LNCAP (cell line): ENCODE measurements at regions not wholly inside any gene's neighbourhood (a gene's known extent, or its start where the extent isn't known, plus 50 kb on each side); places are given as distances from the start of the nearest gene placed in this dataset.

Experiments used
- TF ChIP-seq, protein P1 (sequence below): fragments of 450-650 bp; IDR thresholded peaks from 2 replicates; pipeline ENCODE4 v1.5.1; 2017; ENCODE audit warnings: mild to moderate bottlenecking

DNA sequence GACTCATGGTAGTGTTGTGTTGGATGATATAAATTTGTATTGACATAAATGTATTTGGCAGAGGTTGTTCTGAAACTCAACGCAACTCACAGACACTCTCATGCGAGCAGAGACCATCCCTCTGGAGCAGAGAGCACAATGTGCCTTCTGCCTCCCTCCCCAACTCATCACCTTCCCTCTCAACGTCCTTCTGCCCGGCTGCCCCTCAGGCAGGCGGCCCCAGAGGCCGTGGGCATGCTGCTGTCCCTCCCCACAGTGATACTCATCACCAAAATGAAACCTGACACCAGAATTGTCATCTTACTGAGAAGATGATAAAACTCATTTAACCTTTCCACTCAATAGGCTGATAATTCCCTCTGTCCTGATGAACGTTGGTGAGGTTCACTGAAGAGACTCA, 260.6 kb downstream of the ETS1 start:
- TF ChIP-seq, protein P1, sequence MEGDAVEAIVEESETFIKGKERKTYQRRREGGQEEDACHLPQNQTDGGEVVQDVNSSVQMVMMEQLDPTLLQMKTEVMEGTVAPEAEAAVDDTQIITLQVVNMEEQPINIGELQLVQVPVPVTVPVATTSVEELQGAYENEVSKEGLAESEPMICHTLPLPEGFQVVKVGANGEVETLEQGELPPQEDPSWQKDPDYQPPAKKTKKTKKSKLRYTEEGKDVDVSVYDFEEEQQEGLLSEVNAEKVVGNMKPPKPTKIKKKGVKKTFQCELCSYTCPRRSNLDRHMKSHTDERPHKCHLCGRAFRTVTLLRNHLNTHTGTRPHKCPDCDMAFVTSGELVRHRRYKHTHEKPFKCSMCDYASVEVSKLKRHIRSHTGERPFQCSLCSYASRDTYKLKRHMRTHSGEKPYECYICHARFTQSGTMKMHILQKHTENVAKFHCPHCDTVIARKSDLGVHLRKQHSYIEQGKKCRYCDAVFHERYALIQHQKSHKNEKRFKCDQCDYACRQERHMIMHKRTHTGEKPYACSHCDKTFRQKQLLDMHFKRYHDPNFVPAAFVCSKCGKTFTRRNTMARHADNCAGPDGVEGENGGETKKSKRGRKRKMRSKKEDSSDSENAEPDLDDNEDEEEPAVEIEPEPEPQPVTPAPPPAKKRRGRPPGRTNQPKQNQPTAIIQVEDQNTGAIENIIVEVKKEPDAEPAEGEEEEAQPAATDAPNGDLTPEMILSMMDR, result no peak

DNA sequence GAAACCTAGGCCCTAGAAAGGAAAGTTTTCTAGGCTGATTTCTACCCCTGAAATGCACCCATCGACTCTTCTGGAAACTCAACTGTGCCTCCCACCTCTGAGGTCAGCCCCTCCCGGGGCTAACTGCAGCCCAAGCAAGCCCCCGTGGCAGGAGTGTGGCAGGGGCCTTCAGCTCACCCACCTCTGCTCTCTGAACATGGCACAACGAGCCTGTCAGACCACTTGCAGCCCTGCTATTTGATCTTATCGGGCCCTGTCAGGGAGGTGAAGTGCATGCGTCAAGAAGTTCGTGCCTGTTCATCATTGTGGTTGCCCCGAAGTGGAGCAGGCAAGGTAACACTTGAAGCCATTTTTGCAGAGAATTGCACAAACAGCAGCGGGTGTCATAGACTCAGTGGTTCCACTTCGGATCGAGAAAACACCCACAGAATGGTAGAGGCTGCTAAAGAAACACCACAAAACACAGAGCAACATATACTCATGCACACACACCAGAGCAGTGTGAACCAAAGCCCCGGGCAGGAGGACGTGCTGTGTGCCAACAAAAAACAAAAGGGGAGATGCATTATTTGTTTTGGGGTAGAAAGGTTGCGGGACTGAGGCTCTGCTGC, 262.7 kb downstream of the ETS1 start:
- TF ChIP-seq, protein P1, result no peak

DNA sequence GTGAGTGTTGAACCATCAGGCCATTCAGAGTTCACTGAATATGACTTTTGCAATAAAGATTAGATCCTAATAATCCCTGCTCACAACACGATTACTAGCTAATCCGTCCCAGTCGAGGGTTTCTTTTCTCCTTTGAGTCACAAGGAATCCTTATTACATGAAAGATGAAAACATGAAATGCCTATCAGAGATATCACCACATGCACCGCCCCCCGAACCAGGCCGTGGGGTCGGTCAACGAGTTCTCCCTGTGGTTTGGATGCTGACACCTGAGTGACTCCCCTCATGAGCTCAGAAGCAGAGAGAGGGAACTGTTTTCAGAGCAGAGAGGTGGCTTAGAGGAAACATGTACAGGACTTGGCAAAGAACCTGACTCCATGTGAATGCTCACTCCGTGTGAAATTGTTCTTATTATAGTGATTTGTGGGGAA, 263.3 kb downstream of the ETS1 start:
- TF ChIP-seq, protein P1, result no peak

DNA sequence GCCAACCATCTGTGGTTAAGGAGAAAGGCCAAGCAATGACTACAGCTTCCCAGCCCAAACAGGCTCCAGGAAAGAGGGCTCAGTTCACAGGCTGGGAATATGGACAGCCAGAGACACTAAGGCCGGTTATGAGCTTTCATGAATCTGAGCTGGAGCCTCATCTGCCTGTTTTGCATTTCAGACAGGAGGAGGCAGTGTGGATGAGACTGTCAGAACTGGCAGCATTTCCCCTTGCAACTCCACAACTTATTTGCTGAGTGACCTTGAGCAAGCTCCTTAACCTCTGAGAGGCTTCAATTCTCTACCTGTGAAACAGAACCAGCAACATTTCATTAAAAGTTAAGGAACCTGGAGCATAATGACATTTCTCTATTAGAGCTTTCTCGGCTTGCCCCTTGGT, 264.0 kb downstream of the ETS1 start:
- TF ChIP-seq, protein P1, result peak; percentile 24; the same call in 1 of the 2 replicates

DNA sequence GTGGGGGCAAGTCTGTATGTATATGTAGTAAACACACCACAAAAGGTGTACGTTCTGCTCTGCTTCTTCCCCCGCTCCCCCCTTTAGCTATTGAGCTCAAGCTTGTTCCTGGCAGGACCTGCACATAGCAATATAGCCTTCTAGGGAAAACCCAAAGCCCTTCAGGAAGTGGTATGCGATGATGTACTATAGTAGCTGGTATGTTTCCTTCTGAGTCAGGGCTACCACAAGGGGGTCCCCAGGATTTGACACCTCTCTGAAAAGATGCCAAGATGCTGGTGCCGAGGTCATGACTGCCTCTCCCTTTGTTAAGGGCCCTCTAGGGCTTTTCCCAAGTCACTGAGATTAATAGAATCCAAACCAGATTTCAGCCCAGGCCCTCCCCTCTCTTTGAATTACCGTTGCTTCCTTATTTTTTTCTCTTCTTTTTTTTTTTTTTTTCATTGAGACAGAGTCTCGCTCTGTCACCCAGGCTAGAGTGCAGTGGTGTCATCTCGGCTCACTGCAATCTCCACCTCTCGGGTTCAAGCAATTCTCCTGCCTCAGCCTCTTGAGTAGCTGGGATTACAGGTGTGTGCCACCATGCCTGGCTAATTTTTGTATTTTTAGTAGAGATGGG, 268.4 kb downstream of the ETS1 start:
- TF ChIP-seq, protein P1, result no peak

DNA sequence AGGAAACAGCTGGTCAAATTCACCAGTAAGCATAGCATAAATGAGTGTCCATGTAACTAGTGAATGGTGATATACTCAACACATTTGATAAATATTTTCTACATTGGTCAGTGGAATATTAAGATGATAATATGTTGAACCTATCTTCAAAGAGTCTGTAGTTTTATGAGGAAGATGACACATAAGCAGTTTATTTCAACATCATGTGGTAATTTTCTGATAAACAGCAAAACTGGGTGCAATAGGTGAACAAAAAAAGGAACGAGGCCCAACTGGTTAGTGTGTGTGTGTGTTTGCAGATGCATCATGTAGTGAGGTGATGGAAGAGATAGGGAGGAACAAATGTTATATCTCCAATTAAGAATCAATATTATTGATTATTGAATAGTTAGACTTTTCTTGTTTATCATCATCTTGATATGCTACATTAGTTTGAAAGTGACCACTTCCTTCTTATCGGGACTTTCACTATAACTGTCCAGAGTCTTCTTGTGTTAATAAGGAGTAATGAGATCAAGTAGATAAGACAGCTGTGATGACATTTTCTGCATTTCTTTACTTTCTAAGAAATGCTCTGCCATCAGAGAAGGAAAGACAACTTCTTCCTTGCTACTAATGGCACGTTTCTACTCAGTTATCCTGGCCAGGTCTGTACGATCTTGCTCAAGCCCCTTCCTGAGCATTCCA, 270.7 kb downstream of the ETS1 start:
- TF ChIP-seq, protein P1, result no peak

DNA sequence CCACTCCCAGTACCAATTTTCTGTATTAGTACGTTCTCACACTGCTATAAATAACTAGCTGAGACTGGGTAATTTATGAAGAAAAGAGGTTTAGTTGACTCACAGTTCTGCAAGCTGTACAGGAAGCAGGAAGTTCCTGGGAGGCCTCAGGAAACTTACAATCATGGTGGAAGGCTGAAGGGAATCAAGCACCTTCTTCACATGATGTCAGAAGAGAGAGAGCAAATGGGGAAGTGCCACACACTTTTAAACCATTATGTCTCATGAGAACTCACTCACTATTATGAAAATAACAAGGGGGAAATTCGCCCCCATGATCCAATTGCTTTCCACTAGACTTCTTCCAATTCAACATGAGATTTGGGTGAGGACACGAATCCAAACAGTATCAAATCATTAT, 271.4 kb downstream of the ETS1 start:
- TF ChIP-seq, protein P1, result no peak
